NB4 (cell line): ENCODE measurements at regions not wholly inside any gene's neighbourhood (a gene's known extent, or its start where the extent isn't known, plus 50 kb on each side); places are given as distances from the start of the nearest gene placed in this dataset.

Experiments used
- POLR2A ChIP-seq: IDR thresholded peaks from 2 replicates; pipeline ENCODE4 v1.6.1; 2011; ENCODE audit warnings: mild to moderate bottlenecking; ENCODE audit not compliant: insufficient read length; ENCODE audit errors: extremely low read depth
- TF ChIP-seq, protein P1 (sequence below): IDR thresholded peaks from one replicate; pipeline ENCODE4 v1.5.1; 2012; ENCODE audit warnings: low read depth, low read length
- TF ChIP-seq, protein P2 (sequence below): IDR thresholded peaks from 2 replicates; pipeline ENCODE4 v1.6.1; 2011; ENCODE audit warnings: low read depth, low read length

GRCh38 chr11:130729193-130729592 is 187.1 kb downstream of the SNX19 start:
- TF ChIP-seq, protein P1, sequence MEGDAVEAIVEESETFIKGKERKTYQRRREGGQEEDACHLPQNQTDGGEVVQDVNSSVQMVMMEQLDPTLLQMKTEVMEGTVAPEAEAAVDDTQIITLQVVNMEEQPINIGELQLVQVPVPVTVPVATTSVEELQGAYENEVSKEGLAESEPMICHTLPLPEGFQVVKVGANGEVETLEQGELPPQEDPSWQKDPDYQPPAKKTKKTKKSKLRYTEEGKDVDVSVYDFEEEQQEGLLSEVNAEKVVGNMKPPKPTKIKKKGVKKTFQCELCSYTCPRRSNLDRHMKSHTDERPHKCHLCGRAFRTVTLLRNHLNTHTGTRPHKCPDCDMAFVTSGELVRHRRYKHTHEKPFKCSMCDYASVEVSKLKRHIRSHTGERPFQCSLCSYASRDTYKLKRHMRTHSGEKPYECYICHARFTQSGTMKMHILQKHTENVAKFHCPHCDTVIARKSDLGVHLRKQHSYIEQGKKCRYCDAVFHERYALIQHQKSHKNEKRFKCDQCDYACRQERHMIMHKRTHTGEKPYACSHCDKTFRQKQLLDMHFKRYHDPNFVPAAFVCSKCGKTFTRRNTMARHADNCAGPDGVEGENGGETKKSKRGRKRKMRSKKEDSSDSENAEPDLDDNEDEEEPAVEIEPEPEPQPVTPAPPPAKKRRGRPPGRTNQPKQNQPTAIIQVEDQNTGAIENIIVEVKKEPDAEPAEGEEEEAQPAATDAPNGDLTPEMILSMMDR: no peak
- TF ChIP-seq, protein P2, sequence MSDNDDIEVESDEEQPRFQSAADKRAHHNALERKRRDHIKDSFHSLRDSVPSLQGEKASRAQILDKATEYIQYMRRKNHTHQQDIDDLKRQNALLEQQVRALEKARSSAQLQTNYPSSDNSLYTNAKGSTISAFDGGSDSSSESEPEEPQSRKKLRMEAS: no peak
- no peak for TF ChIP-seq POLR2A
